ENCODE measurements at regions not wholly inside any gene's neighbourhood (a gene's known extent, or its start where the extent isn't known, plus 50 kb on each side); places are given as distances from the start of the nearest gene placed in this dataset.

GRCh38 chr15:70265466-70265978, 167.8 kb upstream of the TLE3 start:
- Histone ChIP-seq H3K27ac (no peak overlapping the region), H3K4me3 (no peak overlapping the region)
- no peak for DNase-seq (ENCODE audit: low spot score)
- no peak for TF ChIP-seq CTCF (IDR thresholded peaks at IDR 0.05)

GRCh38 chr15:70264738-70265465, 167.2 kb upstream of the TLE3 start:
- DNase-seq (ENCODE audit: low spot score): no peak
- Histone ChIP-seq H3K4me3 (no peak overlapping the region), H3K27ac (peak overlapping the region in 1 of 2 donors; percentile 9)
- TF ChIP-seq CTCF (IDR thresholded peaks at IDR 0.05): no peak

GRCh38 chr15:70264014-70264582, 166.4 kb upstream of the TLE3 start:
- TF ChIP-seq CTCF (IDR thresholded peaks at IDR 0.05): no peak
- no peak for DNase-seq (ENCODE audit: low spot score)
- Histone ChIP-seq H3K27ac (peak overlapping the region in 1 of 2 donors; percentile 34), H3K4me3 (no peak overlapping the region)

GRCh38 chr15:70262591-70263274, 165.0 kb upstream of the TLE3 start:
- no peak overlapping the region for H3K4me3 ChIP-seq
- no peak for TF ChIP-seq CTCF (IDR thresholded peaks at IDR 0.05)
- H3K27ac ChIP-seq: no peak overlapping the region
- DNase-seq (ENCODE audit: low spot score): no peak

- TF ChIP-seq CTCF (IDR thresholded peaks at IDR 0.05): no peak
- no peak overlapping the region for H3K4me3 ChIP-seq
- DNase-seq (ENCODE audit: low spot score): no peak
- no peak overlapping the region for H3K27ac ChIP-seq
Measured at GRCh38 chr15:70262171-70262570, 164.5 kb upstream of the TLE3 start.

GRCh38 chr15:70261083-70261482, 163.4 kb upstream of the TLE3 start:
- no peak for TF ChIP-seq CTCF (IDR thresholded peaks at IDR 0.05)
- Histone ChIP-seq H3K27ac (no peak overlapping the region), H3K4me3 (no peak overlapping the region)
- DNase-seq (ENCODE audit: low spot score): no peak

Data from coronary artery (tissue), 2 donors.